ENCODE measurements at regions not wholly inside any gene's neighbourhood (a gene's known extent, or its start where the extent isn't known, plus 50 kb on each side); places are given as distances from the start of the nearest gene placed in this dataset.
A peak's percentile ranks its signal among the peaks of the same experiment; 100 is the strongest.

DNA sequence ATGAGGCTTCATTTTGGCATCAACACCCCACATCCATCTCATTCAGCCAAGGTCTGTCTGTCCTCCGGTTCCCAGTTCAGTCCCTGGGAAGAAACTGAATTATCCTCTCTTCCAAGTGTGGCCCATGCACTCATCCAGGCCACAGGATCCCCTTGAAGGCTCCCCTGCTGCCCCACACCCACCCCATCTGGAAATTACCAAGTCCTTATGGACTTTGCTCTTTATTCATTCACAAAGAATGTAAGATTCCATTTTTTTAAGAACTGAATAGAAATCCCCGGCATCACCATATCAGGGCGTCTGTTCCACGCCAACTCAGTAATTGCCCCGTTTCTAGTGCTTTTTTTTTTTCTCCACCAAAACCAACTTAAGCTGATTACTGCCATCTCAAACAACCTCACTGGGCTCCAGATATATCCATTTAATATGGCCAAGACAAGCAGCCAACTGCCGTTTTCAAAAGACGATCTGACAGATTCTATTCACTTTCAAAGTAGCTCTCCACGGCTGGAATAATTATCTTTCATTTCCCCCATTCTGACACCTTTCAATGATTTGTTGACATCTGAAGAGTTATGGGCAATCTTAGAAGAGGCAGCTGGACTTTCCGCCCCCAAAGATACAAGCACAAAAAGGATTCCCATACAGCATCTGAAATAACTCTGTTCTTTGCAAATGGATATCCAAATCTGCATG, 55.9 kb downstream of the OLIG1 start:
- H3K27me3 ChIP-seq: peaks cover 77% of the 10 kb centered on the region
- in situ Hi-C loops (cut with MboI; ENCODE audit: low pct_ligation_motif_present in 1 of 4, low pct_unique_long_range_greater_than_20kb in 1 of 4, low sequenced_read_pairs in 3 of 4): no loop called here
- TF ChIP-seq, protein P1, sequence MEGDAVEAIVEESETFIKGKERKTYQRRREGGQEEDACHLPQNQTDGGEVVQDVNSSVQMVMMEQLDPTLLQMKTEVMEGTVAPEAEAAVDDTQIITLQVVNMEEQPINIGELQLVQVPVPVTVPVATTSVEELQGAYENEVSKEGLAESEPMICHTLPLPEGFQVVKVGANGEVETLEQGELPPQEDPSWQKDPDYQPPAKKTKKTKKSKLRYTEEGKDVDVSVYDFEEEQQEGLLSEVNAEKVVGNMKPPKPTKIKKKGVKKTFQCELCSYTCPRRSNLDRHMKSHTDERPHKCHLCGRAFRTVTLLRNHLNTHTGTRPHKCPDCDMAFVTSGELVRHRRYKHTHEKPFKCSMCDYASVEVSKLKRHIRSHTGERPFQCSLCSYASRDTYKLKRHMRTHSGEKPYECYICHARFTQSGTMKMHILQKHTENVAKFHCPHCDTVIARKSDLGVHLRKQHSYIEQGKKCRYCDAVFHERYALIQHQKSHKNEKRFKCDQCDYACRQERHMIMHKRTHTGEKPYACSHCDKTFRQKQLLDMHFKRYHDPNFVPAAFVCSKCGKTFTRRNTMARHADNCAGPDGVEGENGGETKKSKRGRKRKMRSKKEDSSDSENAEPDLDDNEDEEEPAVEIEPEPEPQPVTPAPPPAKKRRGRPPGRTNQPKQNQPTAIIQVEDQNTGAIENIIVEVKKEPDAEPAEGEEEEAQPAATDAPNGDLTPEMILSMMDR (IDR thresholded peaks at IDR 0.05): no peak
- TF ChIP-seq EP300 (IDR thresholded peaks at IDR 0.05; ENCODE audit: low read depth): no peak

GRCh38 chr21:33126569-33126968, 56.6 kb downstream of the OLIG1 start:
- no peak overlapping the region for H3K4me3 ChIP-seq
- TF ChIP-seq POLR2AphosphoS5 (IDR thresholded peaks at IDR 0.05): no peak
- no peak for TF ChIP-seq EP300 (IDR thresholded peaks at IDR 0.05; ENCODE audit: low read depth)
- TF ChIP-seq, protein P1 (IDR thresholded peaks at IDR 0.05): no peak
- no peak for TF ChIP-seq POLR2A (IDR thresholded peaks at IDR 0.05)
- peaks cover 0 to 5% (median 2%) of the 10 kb centered on the region in 4 donors for H3K4me1 ChIP-seq
- no peaks in the 10 kb centered on the region for H3K36me3 ChIP-seq
- DNase-seq: no peak
- no peaks in the 10 kb centered on the region for H3K9me3 ChIP-seq
- in situ Hi-C loops (cut with MboI; ENCODE audit: low pct_ligation_motif_present in 1 of 4, low pct_unique_long_range_greater_than_20kb in 1 of 4, low sequenced_read_pairs in 3 of 4) (no loop called here), intact Hi-C loops (cut with DNase I; ENCODE audit: low total_unique reads) (no loop called here)
- 74 to 88% methylated on average over 3 to 7 of the region's 7 CpGs for WGBS, 2 donors (ENCODE audit: low coverage in 1 of 2)
- H3K27me3 ChIP-seq: peaks cover 81% of the 10 kb centered on the region
- no peak overlapping the region for H3K27ac ChIP-seq

More for the DNA sequence above, 55.9 kb downstream of the OLIG1 start:
- no peak for DNase-seq
- 68 to 71% methylated on average over 8 to 9 of the region's 9 CpGs for WGBS, 2 donors (ENCODE audit: low coverage in 1 of 2)
- H3K4me1 ChIP-seq: peaks cover 0 to 5% (median 2%) of the 10 kb centered on the region in 4 donors
- H3K27ac ChIP-seq: no peak overlapping the region
- H3K36me3 ChIP-seq: no peaks in the 10 kb centered on the region
- no peaks in the 10 kb centered on the region for H3K9me3 ChIP-seq
- intact Hi-C loops (cut with DNase I; ENCODE audit: low total_unique reads): no loop called here
- H3K4me3 ChIP-seq: no peak overlapping the region

- peak; percentile 50 for DNase-seq
- Histone ChIP-seq H3K4me3 (peak overlapping the region in 2 of 4 donors; percentile 5 to 31), H3K9me3 (no peaks in the 10 kb centered on the region), H3K27me3 (peaks cover 75% of the 10 kb centered on the region), H3K36me3 (no peaks in the 10 kb centered on the region), H3K27ac (no peak overlapping the region), H3K4me1 (peaks cover 0 to 5% (median 2%) of the 10 kb centered on the region in 4 donors)
- in situ Hi-C loops (cut with MboI; ENCODE audit: low pct_ligation_motif_present in 1 of 4, low pct_unique_long_range_greater_than_20kb in 1 of 4, low sequenced_read_pairs in 3 of 4) (no loop called here), intact Hi-C loops (cut with DNase I; ENCODE audit: low total_unique reads) (no loop called here)
- no peak for TF ChIP-seq POLR2A (IDR thresholded peaks at IDR 0.05)
- no peak for TF ChIP-seq EP300 (IDR thresholded peaks at IDR 0.05; ENCODE audit: low read depth)
- TF ChIP-seq, protein P1 (IDR thresholded peaks at IDR 0.05): peak; percentile 27 to 54 (median 50)
- no peak for TF ChIP-seq POLR2AphosphoS5 (IDR thresholded peaks at IDR 0.05)
- 8 to 12% methylated on average over 6 to 18 of the region's 18 CpGs for WGBS, 2 donors (ENCODE audit: low coverage in 1 of 2)
These were observed 57.4 kb downstream of the OLIG1 start for GRCh38 chr21:33127154-33127867.

- Histone ChIP-seq H3K36me3 (no peaks in the 10 kb centered on the region), H3K27ac (no peak overlapping the region), H3K4me1 (peaks cover 0 to 5% (median 2%) of the 10 kb centered on the region in 4 donors), H3K27me3 (peaks cover 71% of the 10 kb centered on the region), H3K4me3 (no peak overlapping the region), H3K9me3 (no peaks in the 10 kb centered on the region)
- TF ChIP-seq EP300 (IDR thresholded peaks at IDR 0.05; ENCODE audit: low read depth) (no peak), POLR2A (IDR thresholded peaks at IDR 0.05) (no peak), POLR2AphosphoS5 (IDR thresholded peaks at IDR 0.05) (no peak)
- TF ChIP-seq, protein P1 (IDR thresholded peaks at IDR 0.05): no peak
- DNase-seq: no peak
- 37 to 43% methylated on average over 5 to 6 of the region's 6 CpGs for WGBS, 2 donors (ENCODE audit: low coverage in 1 of 2)
- intact Hi-C loops (cut with DNase I; ENCODE audit: low total_unique reads) (no loop called here), in situ Hi-C loops (cut with MboI; ENCODE audit: low pct_ligation_motif_present in 1 of 4, low pct_unique_long_range_greater_than_20kb in 1 of 4, low sequenced_read_pairs in 3 of 4) (no loop called here)
These were observed 57.9 kb downstream of the OLIG1 start for GRCh38 chr21:33127868-33128242.
